T-helper 1 cell (primary cell): ENCODE measurements at regions not wholly inside any gene's neighbourhood (a gene's known extent, or its start where the extent isn't known, plus 50 kb on each side); places are given as distances from the start of the nearest gene placed in this dataset.

Experiments
- DNase-seq, 5 donors: peaks; one replicate each; pipeline ENCODE4 v3.0.0-alpha.2; 2012 to 2020

- no peak for DNase-seq
Measured at GRCh38 chr2:14114275-14114674, 518.2 kb upstream of the LRATD1 start.

- no peak for DNase-seq
Measured at GRCh38 chr2:14120376-14120775, 512.1 kb upstream of the LRATD1 start.

- DNase-seq: no peak
Measured at GRCh38 chr2:14123436-14124103, 508.9 kb upstream of the LRATD1 start.

- no peak for DNase-seq
Measured at GRCh38 chr2:14125624-14126293, 506.8 kb upstream of the LRATD1 start.

GRCh38 chr2:14126846-14127245 lies 505.7 kb upstream of the LRATD1 start:
- no peak for DNase-seq

- no peak for DNase-seq
Measured at GRCh38 chr2:14127765-14128164, 504.8 kb upstream of the LRATD1 start.

- no peak for DNase-seq
Measured at GRCh38 chr2:14132386-14132785, 500.1 kb upstream of the LRATD1 start.

- DNase-seq: no peak
Measured at GRCh38 chr2:14134771-14135170, 497.7 kb upstream of the LRATD1 start.

- DNase-seq: no peak
Measured at GRCh38 chr2:14136030-14136429, 496.5 kb upstream of the LRATD1 start.

GRCh38 chr2:14137643-14138042 lies 494.9 kb upstream of the LRATD1 start:
- DNase-seq: no peak

GRCh38 chr2:14140009-14140550 lies 492.4 kb upstream of the LRATD1 start:
- no peak for DNase-seq

- DNase-seq: no peak
Measured at GRCh38 chr2:14143435-14143834, 489.1 kb upstream of the LRATD1 start.

GRCh38 chr2:14148216-14148615 lies 484.3 kb upstream of the LRATD1 start:
- DNase-seq: no peak

- DNase-seq: no peak
Measured at GRCh38 chr2:14157816-14158215, 474.7 kb upstream of the LRATD1 start.

- no peak for DNase-seq
Measured at GRCh38 chr2:14180333-14180732, 452.2 kb upstream of the LRATD1 start.

GRCh38 chr2:14182227-14182946 lies 450.1 kb upstream of the LRATD1 start:
- DNase-seq: peak in 1 of 5 donors; percentile 1

GRCh38 chr2:14185906-14186305 lies 446.6 kb upstream of the LRATD1 start:
- no peak for DNase-seq

- DNase-seq: no peak
Measured at GRCh38 chr2:14188446-14188845, 444.1 kb upstream of the LRATD1 start.

- no peak for DNase-seq
Measured at GRCh38 chr2:14189929-14190328, 442.6 kb upstream of the LRATD1 start.

- no peak for DNase-seq
Measured at GRCh38 chr2:14194233-14194632, 438.3 kb upstream of the LRATD1 start.

GRCh38 chr2:14197293-14197692 lies 435.2 kb upstream of the LRATD1 start:
- no peak for DNase-seq

- DNase-seq: no peak
Measured at GRCh38 chr2:14199040-14199439, 433.5 kb upstream of the LRATD1 start.

GRCh38 chr2:14219306-14219705 lies 413.2 kb upstream of the LRATD1 start:
- no peak for DNase-seq

- no peak for DNase-seq
Measured at GRCh38 chr2:14220101-14220500, 412.4 kb upstream of the LRATD1 start.
